HG03354 (cell line): ENCODE measurements at regions not wholly inside any gene's neighbourhood (a gene's known extent, or its start where the extent isn't known, plus 50 kb on each side); places are given as distances from the start of the nearest gene placed in this dataset.

Experiments
- ATAC-seq: cut with Tn5 transposase; IDR thresholded peaks from one replicate; pipeline ENCODE4 v1.9.1; 2021; ENCODE audit warnings: mild to moderate bottlenecking; ENCODE audit not compliant: unreplicated experiment, poor library complexity, severe bottlenecking

- ATAC-seq: no peak
Observed at GRCh38 chr2:6215053-6215452, 522.9 kb downstream of the SOX11 start.

GRCh38 chr2:6216234-6216633 is 524.0 kb downstream of the SOX11 start:
- ATAC-seq: no peak

GRCh38 chr2:6218926-6219325 is 526.7 kb downstream of the SOX11 start:
- no peak for ATAC-seq

DNA sequence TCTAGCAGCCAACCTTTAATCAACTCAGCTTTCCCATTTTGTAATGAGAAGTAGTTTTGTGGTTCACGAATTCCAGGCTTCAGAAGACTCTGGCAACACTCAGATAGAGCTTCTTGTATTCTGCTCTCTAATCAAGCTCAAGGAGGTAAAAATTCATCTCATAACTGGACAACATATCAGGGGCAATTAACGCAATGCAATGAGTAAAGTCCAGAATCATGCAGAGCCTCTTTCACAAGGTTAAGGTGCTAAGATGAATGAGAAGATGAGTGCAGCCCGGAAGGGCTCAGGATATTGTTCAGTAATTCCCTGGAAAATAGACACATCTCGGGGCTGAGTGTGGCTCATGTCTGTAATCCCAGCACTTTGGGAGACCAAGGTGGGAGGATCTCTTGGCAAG is 527.7 kb downstream of the SOX11 start:
- ATAC-seq: no peak

GRCh38 chr2:6222296-6222695 is 530.1 kb downstream of the SOX11 start:
- no peak for ATAC-seq

DNA sequence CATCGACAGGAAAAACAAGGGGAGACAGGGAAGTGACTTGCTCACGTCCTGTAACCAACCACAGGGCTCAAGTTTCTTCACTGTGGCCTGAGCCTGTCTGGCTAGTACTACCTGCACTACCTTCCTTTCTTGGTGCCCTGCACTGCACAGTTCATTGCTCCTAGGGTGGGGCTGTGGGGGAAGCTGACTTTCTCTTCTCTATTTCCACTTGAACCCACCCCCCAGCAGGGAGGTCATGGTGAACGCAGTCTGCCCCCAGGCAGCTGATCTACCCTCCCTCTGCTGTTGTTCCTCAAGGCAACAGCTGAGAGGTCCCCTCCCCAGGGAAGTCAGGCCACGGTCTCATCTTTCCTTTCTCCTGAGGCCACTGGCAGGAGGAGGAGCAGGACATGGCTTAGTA is 532.1 kb downstream of the SOX11 start:
- ATAC-seq: peak; percentile 60

GRCh38 chr2:6228251-6228650 is 536.1 kb downstream of the SOX11 start:
- no peak for ATAC-seq

DNA sequence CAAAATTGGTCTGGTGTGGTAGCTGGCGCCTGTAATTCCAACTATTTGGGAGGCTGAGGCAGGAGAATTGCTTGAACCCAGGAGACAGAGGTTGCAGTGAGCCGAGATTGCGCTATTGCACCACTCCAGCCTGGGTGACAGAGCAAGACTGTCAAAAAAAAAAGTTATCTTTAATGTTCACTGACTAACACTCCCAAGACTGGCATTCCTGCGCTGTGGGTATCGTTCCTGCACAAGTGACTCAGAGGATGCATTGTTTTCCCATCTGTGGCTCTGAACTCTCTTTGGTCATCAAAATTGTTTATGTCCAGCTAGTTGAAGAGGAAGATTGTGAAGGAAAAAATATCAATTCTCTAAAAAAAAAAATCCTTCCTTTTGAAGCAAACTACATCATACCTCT is 539.0 kb downstream of the SOX11 start:
- no peak for ATAC-seq

DNA sequence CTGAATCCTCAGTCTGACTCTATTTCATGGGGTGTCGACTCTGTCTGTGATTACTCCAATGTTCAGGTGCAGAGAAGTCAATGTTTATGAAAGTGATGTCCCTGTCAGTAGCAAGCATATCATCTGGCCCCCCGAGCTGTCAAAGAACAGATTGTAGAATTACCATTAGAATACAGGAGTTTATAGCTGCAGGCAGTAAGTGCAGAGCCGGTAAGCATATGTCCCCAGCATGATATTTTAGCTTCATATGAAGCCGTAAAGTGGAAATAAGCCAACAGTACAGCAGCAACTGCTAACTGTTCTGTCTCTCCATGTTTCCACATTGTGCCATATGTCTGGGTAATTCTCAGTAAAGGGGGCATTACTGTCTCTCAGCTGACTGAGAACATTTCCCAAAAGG is 541.8 kb downstream of the SOX11 start:
- no peak for ATAC-seq

- ATAC-seq: no peak
Observed at GRCh38 chr2:6234702-6235101, 542.5 kb downstream of the SOX11 start.

- no peak for ATAC-seq
Observed at GRCh38 chr2:6236317-6236716, 544.1 kb downstream of the SOX11 start.

DNA sequence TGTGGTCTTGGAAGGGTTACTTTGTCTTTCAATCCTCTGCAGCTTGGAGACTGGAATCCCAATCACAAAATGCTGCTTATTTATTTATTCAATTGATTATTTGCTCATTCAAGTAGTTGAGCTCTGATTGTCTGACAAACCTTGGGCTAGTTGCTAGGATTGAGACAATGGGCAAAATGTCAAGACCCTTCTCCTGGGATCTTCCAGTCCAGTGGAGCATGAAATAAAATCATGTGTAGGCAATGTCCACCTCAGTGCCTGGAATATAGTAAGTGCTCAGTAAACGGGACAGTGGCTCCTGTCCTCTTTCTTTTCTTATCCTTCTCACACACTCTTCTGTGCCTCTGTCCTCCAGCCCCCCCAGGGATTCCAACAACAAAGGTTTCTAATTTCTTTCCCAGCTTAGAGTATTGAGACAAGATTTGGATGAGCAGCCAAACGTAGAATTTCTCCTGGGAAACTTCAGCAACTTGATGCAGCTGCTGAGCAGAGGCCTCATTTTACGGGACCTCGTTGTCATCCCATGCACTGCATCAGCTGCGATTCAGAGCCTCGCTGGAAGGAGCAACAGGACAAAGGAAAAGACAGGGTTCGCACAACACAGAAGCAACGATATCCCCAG is 545.0 kb downstream of the SOX11 start:
- no peak for ATAC-seq

DNA sequence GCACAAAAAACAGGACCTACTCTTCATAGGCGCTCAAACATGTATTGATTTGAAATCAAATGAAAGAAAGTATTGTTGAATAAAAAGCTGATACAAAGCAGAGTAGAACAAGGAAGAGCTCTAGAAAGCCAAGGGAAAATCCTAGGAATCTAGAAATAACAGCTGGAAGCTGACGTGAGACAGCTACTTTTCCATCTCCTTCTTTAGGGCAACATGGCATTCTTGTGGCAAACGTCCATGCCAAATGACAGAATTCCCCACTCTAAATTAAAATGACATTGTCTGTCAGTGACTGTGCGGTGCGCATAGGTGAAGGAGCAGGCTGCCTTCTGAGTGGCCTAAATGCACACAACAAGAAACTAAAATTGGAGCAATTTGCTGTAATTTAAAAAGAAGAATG is 557.4 kb downstream of the SOX11 start:
- ATAC-seq: no peak

- no peak for ATAC-seq
Observed at GRCh38 chr2:6254441-6254840, 562.3 kb downstream of the SOX11 start.

DNA sequence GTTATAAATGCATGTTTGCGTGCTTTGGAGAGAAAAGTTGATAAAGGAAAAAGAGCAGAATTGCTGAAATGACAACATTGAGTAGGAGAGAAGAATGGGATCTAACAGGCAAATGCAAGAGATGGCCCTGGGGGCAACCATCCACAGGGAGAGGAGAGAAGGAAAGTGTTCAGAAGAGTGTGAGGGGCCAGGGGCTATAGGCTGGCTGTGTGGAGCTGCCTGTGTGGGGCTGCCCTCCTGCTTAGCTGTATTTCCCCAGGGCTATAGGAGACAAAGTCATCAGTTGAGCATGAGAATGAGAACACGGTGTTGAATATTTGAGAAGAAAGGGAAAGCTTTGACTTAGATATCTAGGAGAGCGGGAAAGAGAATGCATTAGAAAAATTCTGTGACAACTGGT is 572.0 kb downstream of the SOX11 start:
- no peak for ATAC-seq

GRCh38 chr2:6281524-6281923 is 584.2 kb downstream of the CMPK2 start:
- no peak for ATAC-seq

DNA sequence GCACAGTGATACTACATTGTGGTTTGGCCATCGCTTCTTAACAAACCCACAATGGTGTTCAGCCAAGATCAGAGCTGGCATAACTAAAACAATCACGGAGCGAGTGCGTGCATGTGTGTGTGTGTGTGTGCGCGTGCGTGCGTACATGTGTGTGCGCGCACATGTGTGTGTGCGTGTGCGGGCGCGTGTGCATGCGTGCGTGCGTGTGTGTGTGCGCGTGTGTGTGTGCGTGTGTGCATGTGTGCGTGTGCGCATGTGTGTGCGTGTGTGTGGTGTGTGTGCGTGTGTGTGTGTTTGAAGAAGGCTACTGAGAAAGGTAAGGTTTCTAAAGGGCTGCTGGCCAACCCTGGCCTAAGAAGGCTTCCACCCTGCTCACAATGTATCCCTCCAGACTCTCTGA is 582.4 kb downstream of the CMPK2 start:
- ATAC-seq: no peak

- ATAC-seq: no peak
Observed at GRCh38 chr2:6287406-6287805, 578.3 kb downstream of the CMPK2 start.

DNA sequence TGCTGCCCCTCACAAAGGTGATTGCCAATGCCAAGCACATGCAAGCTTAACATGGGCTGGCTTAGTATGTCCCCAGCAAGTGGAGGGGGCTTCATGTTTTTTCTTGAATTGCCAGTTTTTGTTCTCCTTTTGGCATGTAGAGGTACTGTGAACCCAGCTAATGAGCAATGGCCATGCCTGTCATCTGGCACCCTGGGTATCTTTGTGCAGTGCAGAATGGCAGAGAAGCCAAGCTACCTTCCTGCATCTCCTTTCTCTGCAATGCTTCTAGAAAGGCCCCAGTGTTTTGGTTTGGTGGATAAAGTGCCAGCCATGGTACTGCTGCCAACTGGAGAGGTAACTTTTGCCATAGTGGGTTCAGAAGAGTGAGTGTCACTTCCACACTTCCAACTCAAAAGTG is 576.9 kb downstream of the CMPK2 start:
- ATAC-seq: no peak

- no peak for ATAC-seq
Observed at GRCh38 chr2:6290217-6291015, 575.3 kb downstream of the CMPK2 start.

DNA sequence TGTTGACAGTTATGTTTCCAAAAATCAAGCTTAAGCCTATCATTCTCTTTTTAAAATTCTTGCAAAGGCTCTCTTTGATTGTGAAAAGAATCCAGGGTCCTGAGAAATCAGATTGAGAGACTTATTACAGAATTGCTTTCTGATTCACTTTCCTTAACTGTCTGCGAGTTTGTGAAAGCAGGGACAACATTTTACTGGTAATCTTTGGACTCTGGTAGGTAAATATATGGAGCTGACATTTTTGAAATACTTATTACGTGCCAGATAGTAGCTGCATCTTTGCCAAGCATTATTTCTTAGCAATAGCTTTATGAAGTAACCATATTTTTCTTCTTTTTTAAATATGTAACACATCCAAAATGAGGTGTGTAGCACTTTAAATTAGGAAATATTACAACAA is 570.9 kb downstream of the CMPK2 start:
- ATAC-seq: no peak

GRCh38 chr2:6297238-6297637 is 568.5 kb downstream of the CMPK2 start:
- no peak for ATAC-seq
